ENCODE measurements at regions not wholly inside any gene's neighbourhood (a gene's known extent, or its start where the extent isn't known, plus 50 kb on each side); places are given as distances from the start of the nearest gene placed in this dataset.

DNA sequence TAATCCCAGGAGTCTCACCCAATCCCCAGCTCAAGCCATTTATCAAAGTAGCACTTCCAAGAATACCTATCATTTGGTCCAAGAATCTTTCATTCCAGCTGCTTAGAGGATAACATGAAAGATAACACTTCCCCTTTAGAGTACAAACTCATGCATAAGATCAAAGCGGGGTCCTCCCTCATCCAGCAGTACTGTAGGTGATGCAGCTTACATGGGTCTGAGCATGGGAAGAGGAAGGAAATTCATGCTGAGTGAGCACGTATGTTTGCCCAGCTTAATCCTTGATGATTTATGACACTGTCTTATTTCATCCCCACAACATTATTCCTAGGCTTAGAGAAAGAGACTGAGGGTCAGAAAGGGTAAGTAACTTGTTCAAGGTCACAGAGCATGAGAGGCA lies 167.1 kb upstream of the GJB5 start:
- H4K20me1 ChIP-seq = no peaks in the 10 kb centered on the region
- no peak overlapping the region for H3K27ac ChIP-seq
- H3K9ac ChIP-seq = no peak overlapping the region
- no peaks in the 10 kb centered on the region for H3K27me3 ChIP-seq
- H3K4me1 ChIP-seq = 0 out of 2 replicates have a peak, but pooled peaks cover 2% of the 10 kb centered on the region
- no peaks in the 10 kb centered on the region for H3K36me3 ChIP-seq
- H3K4me3 ChIP-seq = no peak overlapping the region
- no peak overlapping the region for H3K4me2 ChIP-seq
- no peak for TF ChIP-seq Cebpa-rat (IDR thresholded peaks at IDR 0.05)
- no peaks in the 10 kb centered on the region for H3K9me3 ChIP-seq

DNA sequence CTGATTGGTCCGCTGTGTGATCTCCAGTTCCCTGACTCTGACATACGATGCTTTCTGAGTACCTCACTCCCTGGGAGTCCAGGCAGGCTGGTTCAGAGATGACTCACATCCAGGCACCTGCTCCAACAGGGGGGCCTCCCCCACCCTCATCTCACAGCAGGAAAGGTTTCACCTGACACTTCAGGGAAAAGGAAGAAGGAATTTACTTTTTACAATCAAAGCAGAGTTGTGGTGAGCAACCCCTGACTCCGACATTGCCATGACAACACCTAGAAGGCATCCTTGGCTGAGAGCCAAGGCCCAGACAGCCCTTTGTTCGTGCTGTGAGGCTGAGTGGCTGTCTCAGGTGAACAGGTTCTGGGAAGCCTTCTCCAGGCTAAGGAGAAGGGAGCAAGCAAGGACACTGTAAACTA lies 164.6 kb upstream of the GJB5 start:
- no peak for TF ChIP-seq Cebpa-rat (IDR thresholded peaks at IDR 0.05)
- H3K9me3 ChIP-seq = no peaks in the 10 kb centered on the region
- H3K4me1 ChIP-seq = 0 out of 2 replicates have a peak, but pooled peaks cover 7% of the 10 kb centered on the region
- no peaks in the 10 kb centered on the region for H4K20me1 ChIP-seq
- no peak overlapping the region for H3K4me3 ChIP-seq
- H3K36me3 ChIP-seq = no peaks in the 10 kb centered on the region
- no peak overlapping the region for H3K27ac ChIP-seq
- H3K27me3 ChIP-seq = no peaks in the 10 kb centered on the region
- no peak overlapping the region for H3K4me2 ChIP-seq
- H3K9ac ChIP-seq = no peak overlapping the region

DNA sequence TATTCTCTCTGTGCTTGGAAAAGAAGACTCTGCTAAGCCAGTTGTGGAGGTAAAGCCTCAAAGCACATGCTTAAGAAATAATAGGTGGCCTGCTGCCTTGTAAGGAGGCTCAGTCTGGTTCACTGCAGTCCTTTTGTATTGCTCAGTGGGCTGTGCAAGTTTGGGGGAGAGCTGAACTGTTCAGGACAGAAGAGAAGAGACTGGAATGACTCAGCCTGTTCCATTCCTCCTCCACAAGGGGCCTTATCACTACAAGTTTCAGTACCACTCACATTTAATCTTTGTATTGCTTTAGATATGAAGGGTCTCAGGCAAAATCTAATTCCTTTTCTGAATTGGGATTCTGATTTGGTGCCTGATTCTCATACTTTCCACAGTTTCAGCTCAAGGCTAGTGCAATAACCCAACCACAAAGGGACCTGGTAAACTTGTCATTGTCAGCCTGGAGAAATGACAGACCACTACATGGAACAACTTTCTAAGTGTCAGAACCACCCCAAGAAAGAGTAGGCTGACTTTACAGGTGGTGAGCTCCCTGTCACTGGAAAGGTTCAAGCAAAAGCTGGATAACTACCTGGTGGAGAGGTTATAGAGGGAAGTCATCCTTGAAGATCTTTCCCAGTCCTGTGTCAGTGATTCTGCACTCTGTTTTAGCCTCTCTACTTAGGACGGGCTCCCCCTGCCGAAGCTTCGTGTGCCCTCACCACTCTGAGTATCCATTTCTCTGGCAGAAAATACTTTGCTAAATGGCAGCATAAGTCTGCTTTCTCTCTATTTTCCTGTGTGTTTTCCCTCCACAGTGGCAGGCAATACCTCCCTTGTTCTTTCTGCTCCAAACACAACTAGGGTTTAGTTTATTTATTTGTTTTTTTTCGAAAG lies 162.9 kb upstream of the GJB5 start:
- Histone ChIP-seq H3K9ac (no peak overlapping the region), H3K27ac (no peak overlapping the region), H3K4me3 (no peak overlapping the region), H3K4me1 (0 out of 2 replicates have a peak, but pooled peaks cover 7% of the 10 kb centered on the region), H3K27me3 (no peaks in the 10 kb centered on the region), H4K20me1 (no peaks in the 10 kb centered on the region), H3K9me3 (no peaks in the 10 kb centered on the region), H3K36me3 (no peaks in the 10 kb centered on the region), H3K4me2 (no peak overlapping the region)
- no peak for TF ChIP-seq Cebpa-rat (IDR thresholded peaks at IDR 0.05)

DNA sequence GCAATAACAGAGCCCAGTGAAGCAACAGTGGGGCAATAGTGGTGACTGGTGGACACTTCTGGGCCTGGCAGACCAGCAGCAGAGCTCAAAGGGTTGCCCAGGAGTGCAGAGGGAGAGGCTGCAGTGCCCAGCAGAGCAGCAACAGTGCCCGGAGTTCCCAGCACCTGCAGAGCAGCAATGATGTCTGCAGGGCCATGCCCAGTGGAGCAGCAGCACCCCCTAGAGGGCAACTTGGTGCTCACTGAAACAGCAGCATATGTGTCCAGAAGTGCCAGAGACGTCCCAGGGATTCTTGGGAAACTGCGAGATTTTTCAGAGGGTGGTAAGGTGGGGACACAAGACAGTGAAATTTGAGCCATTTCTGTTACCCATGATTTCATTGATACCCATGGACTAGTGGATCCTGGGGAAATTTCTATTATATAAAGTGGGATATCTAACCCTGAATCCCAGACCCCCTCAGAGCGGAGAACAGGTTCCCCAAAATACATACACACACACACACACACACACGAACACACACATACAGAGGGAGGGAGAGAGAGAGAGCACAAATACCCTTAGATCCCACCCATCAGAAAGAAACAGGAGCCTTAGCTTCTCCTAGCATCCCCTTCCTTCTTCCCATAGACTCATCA lies 156.9 kb upstream of the GJB5 start:
- no peaks in the 10 kb centered on the region for H3K36me3 ChIP-seq

DNA sequence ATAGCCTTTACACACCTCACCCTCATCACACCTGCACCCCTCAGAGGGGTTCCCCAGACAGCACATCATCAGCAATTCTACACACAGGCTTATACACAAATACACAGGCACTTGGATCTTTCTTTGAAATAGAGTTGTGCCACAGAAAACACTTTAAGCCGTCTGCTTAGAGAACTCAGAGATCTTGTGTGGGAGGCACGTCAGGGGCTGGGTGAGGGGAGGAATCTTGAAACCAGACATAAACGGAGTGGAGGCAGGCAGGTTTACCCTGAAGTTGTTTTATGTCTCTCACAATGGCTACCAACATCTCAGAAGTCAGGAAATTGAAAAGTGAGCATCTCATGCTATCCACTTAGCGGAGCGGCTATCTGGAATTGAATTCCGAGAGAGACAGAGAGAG lies 151.9 kb upstream of the GJB5 start:
- no peaks in the 10 kb centered on the region for H3K27me3 ChIP-seq
- no peak for TF ChIP-seq Cebpa-rat (IDR thresholded peaks at IDR 0.05)
- no peak overlapping the region for H3K27ac ChIP-seq

More for the DNA sequence above, 156.9 kb upstream of the GJB5 start:
- TF ChIP-seq Cebpa-rat (IDR thresholded peaks at IDR 0.05) = no peak
- no peaks in the 10 kb centered on the region for H3K9me3 ChIP-seq
- no peak overlapping the region for H3K4me2 ChIP-seq
- H3K4me3 ChIP-seq = no peak overlapping the region
- 0 out of 2 replicates have a peak, but pooled peaks cover 2% of the 10 kb centered on the region for H3K4me1 ChIP-seq
- no peaks in the 10 kb centered on the region for H4K20me1 ChIP-seq
- no peak overlapping the region for H3K9ac ChIP-seq
- no peak overlapping the region for H3K27ac ChIP-seq
- no peaks in the 10 kb centered on the region for H3K27me3 ChIP-seq

DNA sequence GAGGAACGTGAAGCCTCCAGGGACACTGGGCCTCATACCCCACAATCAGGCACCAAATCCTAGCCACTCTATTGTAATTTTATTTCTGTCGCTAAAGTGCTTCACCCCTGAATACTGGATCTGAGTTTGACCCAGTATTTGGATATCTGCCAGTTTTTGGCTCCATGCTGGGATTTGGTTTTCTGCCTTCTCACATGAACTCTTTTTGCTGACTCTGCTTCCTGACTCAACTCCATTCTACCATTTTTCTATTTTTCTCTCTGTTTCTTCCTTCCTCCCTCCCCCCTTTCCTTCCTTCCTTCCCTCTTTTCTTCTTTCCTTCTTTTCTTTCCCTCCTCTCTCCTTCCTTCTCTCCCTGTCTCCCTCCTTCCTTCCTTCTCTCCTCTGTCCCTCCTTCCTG lies 151.3 kb upstream of the GJB5 start:
- no peak for TF ChIP-seq Cebpa-rat (IDR thresholded peaks at IDR 0.05)
- no peak overlapping the region for H3K4me3 ChIP-seq
- H3K27me3 ChIP-seq = no peaks in the 10 kb centered on the region

More for the DNA sequence above, 151.9 kb upstream of the GJB5 start:
- no peaks in the 10 kb centered on the region for H3K4me1 ChIP-seq
- H3K9ac ChIP-seq = no peak overlapping the region
- H4K20me1 ChIP-seq = no peaks in the 10 kb centered on the region
- no peaks in the 10 kb centered on the region for H3K36me3 ChIP-seq
- no peaks in the 10 kb centered on the region for H3K9me3 ChIP-seq
- no peak overlapping the region for H3K4me3 ChIP-seq
- no peak overlapping the region for H3K4me2 ChIP-seq

DNA sequence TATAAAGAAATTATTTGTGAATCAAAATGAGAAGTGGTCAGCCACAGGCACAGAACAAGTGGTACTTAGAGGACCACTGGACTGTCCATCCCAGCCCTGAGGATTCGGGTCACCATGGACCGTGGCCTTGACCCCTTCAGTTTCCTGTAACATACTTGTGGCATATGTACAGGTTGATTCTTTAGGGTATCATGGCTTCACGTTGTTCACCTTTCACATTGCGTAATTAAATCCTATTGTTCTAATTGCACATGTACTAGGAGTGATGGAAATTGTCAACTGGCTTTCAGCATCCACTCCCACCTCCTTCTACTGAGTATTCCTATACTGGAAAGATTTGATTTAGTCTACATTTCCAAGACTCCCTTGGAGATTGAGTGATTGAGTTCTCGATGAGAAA lies 148.3 kb upstream of the GJB5 start:
- Histone ChIP-seq H3K36me3 (no peaks in the 10 kb centered on the region), H3K4me2 (no peak overlapping the region), H3K9me3 (no peaks in the 10 kb centered on the region), H3K27me3 (no peaks in the 10 kb centered on the region), H3K27ac (no peak overlapping the region), H3K4me1 (no peaks in the 10 kb centered on the region), H3K4me3 (no peak overlapping the region), H4K20me1 (no peaks in the 10 kb centered on the region), H3K9ac (no peak overlapping the region)
- TF ChIP-seq Cebpa-rat (IDR thresholded peaks at IDR 0.05) = peak; percentile 34; the same call in 1 of the 2 replicates

More for the DNA sequence above, 151.3 kb upstream of the GJB5 start:
- Histone ChIP-seq H3K4me1 (no peaks in the 10 kb centered on the region), H3K36me3 (no peaks in the 10 kb centered on the region), H4K20me1 (no peaks in the 10 kb centered on the region), H3K9ac (no peak overlapping the region), H3K4me2 (no peak overlapping the region), H3K27ac (no peak overlapping the region), H3K9me3 (no peaks in the 10 kb centered on the region)

DNA sequence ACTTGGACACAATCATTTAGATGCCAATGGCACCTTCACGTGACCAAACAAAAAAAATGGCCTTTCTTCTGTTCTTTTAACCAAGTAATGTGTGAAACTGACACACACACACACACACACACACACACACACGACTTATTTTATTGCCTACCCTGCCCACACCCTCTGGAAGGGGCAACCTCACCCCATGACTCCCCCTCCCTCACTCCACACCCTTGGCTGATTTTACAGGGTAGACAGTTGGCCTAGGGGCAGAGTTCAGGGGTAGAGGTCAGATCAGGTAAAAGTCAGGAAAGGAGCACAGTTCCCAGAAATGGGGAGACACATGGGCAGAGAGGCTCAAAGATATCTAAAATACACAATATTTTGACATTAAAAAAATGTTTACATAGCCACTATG lies 144.8 kb upstream of the GJB5 start:
- no peaks in the 10 kb centered on the region for H3K36me3 ChIP-seq
- TF ChIP-seq Cebpa-rat (IDR thresholded peaks at IDR 0.05) = no peak
- H3K27me3 ChIP-seq = no peaks in the 10 kb centered on the region

DNA sequence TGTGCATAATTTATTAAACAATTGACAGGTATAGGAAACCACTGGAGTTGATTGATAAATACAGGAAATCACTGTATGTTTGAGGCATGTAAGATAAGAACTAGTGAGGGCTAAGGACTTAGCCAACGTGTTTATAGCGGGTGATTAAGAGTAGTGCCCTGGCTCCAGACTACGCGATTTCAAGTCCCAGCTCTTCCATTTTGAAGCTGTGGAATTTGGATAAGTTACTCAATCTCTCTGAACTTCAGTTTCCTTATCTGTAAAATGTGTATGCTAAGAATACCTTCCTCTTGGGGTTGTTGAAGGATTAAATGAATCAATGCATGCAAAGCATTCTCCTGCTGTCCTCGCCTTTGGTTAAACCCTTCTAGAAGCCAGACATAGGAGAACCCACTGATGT lies 143.3 kb upstream of the GJB5 start:
- H3K27ac ChIP-seq = no peak overlapping the region
- H3K27me3 ChIP-seq = no peaks in the 10 kb centered on the region
- no peak overlapping the region for H3K4me3 ChIP-seq
- no peaks in the 10 kb centered on the region for H3K4me1 ChIP-seq
- H3K36me3 ChIP-seq = no peaks in the 10 kb centered on the region
- TF ChIP-seq Cebpa-rat (IDR thresholded peaks at IDR 0.05) = no peak
- no peaks in the 10 kb centered on the region for H3K9me3 ChIP-seq
- no peak overlapping the region for H3K9ac ChIP-seq
- no peaks in the 10 kb centered on the region for H4K20me1 ChIP-seq
- no peak overlapping the region for H3K4me2 ChIP-seq

More for the DNA sequence above, 144.8 kb upstream of the GJB5 start:
- no peak overlapping the region for H3K27ac ChIP-seq
- no peaks in the 10 kb centered on the region for H4K20me1 ChIP-seq
- no peak overlapping the region for H3K4me3 ChIP-seq
- no peak overlapping the region for H3K4me2 ChIP-seq
- no peaks in the 10 kb centered on the region for H3K9me3 ChIP-seq
- no peak overlapping the region for H3K9ac ChIP-seq
- H3K4me1 ChIP-seq = no peaks in the 10 kb centered on the region
